ENCODE measurements at regions not wholly inside any gene's neighbourhood (a gene's known extent, or its start where the extent isn't known, plus 50 kb on each side); places are given as distances from the start of the nearest gene placed in this dataset.

GRCh38 chr2:204202253-204202652 lies 265.7 kb downstream of the ICOS start:
- TF ChIP-seq POLR2A (IDR thresholded peaks at IDR 0.05) (no peak), CTCF (IDR thresholded peaks at IDR 0.05) (no peak), POLR2AphosphoS5 (IDR thresholded peaks at IDR 0.05) (no peak)

GRCh38 chr2:204203704-204204103 lies 267.1 kb downstream of the ICOS start:
- Histone ChIP-seq H3K4me3 (no peak overlapping the region), H3K36me3 (no peaks in the 10 kb centered on the region), H3K9me3 (no peaks in the 10 kb centered on the region), H3K4me1 (replicated peaks) (no peaks in the 10 kb centered on the region), H3K27ac (no peak overlapping the region), H3K27me3 (replicated peaks; ENCODE audit: insufficient read depth) (no peaks in the 10 kb centered on the region)
- peak; percentile 59 for DNase-seq (ENCODE audit: low spot score)
- 72% methylated on average over 4 of the region's 4 CpGs for WGBS
- intact Hi-C loops (cut with DNase I), result no loop called here
- peak; percentile 74 for TF ChIP-seq POLR2AphosphoS5 (IDR thresholded peaks at IDR 0.05)
- no peak for TF ChIP-seq CTCF (IDR thresholded peaks at IDR 0.05)

More at GRCh38 chr2:204202253-204202652, 265.7 kb downstream of the ICOS start:
- H3K4me3 ChIP-seq, result no peak overlapping the region
- DNase-seq (ENCODE audit: low spot score), result no peak
- 94% methylated on average over 1 of the region's 1 CpG for WGBS
- no peak overlapping the region for H3K27ac ChIP-seq
- no peaks in the 10 kb centered on the region for H3K36me3 ChIP-seq
- no peaks in the 10 kb centered on the region for H3K27me3 ChIP-seq (replicated peaks; ENCODE audit: insufficient read depth)
- H3K4me1 ChIP-seq (replicated peaks), result no peaks in the 10 kb centered on the region
- intact Hi-C loops (cut with DNase I), result no loop called here
- H3K9me3 ChIP-seq, result no peaks in the 10 kb centered on the region

- H3K4me1 ChIP-seq (replicated peaks), result no peaks in the 10 kb centered on the region
- no peak overlapping the region for H3K4me3 ChIP-seq
- H3K27me3 ChIP-seq (replicated peaks; ENCODE audit: insufficient read depth), result no peaks in the 10 kb centered on the region
- no peak for TF ChIP-seq CTCF (IDR thresholded peaks at IDR 0.05)
- TF ChIP-seq POLR2AphosphoS5 (IDR thresholded peaks at IDR 0.05), result no peak
- intact Hi-C loops (cut with DNase I), result no loop called here
- H3K36me3 ChIP-seq, result no peaks in the 10 kb centered on the region
- WGBS, result 87% methylated on average over 6 of the region's 6 CpGs
- no peak overlapping the region for H3K27ac ChIP-seq
- no peak for DNase-seq (ENCODE audit: low spot score)
- no peaks in the 10 kb centered on the region for H3K9me3 ChIP-seq
These were observed 268.5 kb downstream of the ICOS start for GRCh38 chr2:204205082-204205481.

- Histone ChIP-seq H3K27ac (no peak overlapping the region), H3K4me3 (no peak overlapping the region), H3K4me1 (replicated peaks) (no peaks in the 10 kb centered on the region), H3K36me3 (no peaks in the 10 kb centered on the region), H3K9me3 (no peaks in the 10 kb centered on the region), H3K27me3 (replicated peaks; ENCODE audit: insufficient read depth) (no peaks in the 10 kb centered on the region)
- WGBS, result 55% methylated on average over 7 of the region's 7 CpGs
- DNase-seq (ENCODE audit: low spot score), result no peak
- TF ChIP-seq POLR2A (IDR thresholded peaks at IDR 0.05) (no peak), CTCF (IDR thresholded peaks at IDR 0.05) (no peak), POLR2AphosphoS5 (IDR thresholded peaks at IDR 0.05) (no peak)
- intact Hi-C loops (cut with DNase I), result no loop called here
These were observed 269.0 kb downstream of the ICOS start for GRCh38 chr2:204205538-204205937.

GRCh38 chr2:204207866-204208265 lies 271.3 kb downstream of the ICOS start:
- TF ChIP-seq CTCF (IDR thresholded peaks at IDR 0.05) (no peak), POLR2A (IDR thresholded peaks at IDR 0.05) (no peak), POLR2AphosphoS5 (IDR thresholded peaks at IDR 0.05) (no peak)
- intact Hi-C loops (cut with DNase I), result no loop called here
- Histone ChIP-seq H3K4me3 (no peak overlapping the region), H3K9me3 (no peaks in the 10 kb centered on the region), H3K27me3 (replicated peaks; ENCODE audit: insufficient read depth) (no peaks in the 10 kb centered on the region), H3K27ac (no peak overlapping the region), H3K36me3 (no peaks in the 10 kb centered on the region), H3K4me1 (replicated peaks) (no peaks in the 10 kb centered on the region)
- 47% methylated on average over 1 of the region's 1 CpG for WGBS
- no peak for DNase-seq (ENCODE audit: low spot score)

All from prostate gland (tissue), 2 donors.